HEK293 (cell line): ENCODE measurements at regions not wholly inside any gene's neighbourhood (a gene's known extent, or its start where the extent isn't known, plus 50 kb on each side); places are given as distances from the start of the nearest gene placed in this dataset.

ENCODE experiments used
- CTCF ChIA-PET: fragments of 350-600 bp; formaldehyde crosslinking; extraction: SDS; loops from one replicate; lab custom pipeline; 2021; ENCODE audit warnings: antibody characterized with exemption; lab: Yijun Ruan, JAX
- POLR2A ChIA-PET: fragments of 300-600 bp; formaldehyde crosslinking; extraction: SDS; loops from one replicate; lab custom pipeline; 2020; ENCODE audit warnings: antibody characterized with exemption, inconsistent platforms; lab: Yijun Ruan, JAX
- H3K27ac ChIP-seq: fragments of 200-500 bp; sonication (Bioruptor generic); 2 replicates; pipeline ENCODE4 v1.5.1; 2014; ENCODE audit warnings: low read depth, low read length, control low read depth, inconsistent platforms; ENCODE audit errors: extremely low read depth
- H3K36me3 ChIP-seq, 2 experiments: fragments of 200-500 bp in 1 of 2; sonication (Bioruptor generic) in 1 of 2; 1 replicate in 1 of 2; 2 replicates in 1 of 2; pipeline ENCODE4 v1.5.1; 2014 to 2017; ENCODE audit warnings: inconsistent platforms in 2 of 2, low read length in 2 of 2; ENCODE audit not compliant: control insufficient read depth in 2 of 2, insufficient read depth in 1 of 2
- H3K4me1 ChIP-seq: fragments of 200-500 bp; sonication (Bioruptor generic); 2 replicates; pipeline ENCODE4 v1.5.1; 2014; ENCODE audit warnings: mild to moderate bottlenecking, low read length, inconsistent platforms; ENCODE audit not compliant: control insufficient read depth, insufficient read depth
- H3K4me3 ChIP-seq: 2 replicates; pipeline ENCODE4 v1.5.1; 2011; ENCODE audit warnings: low read depth, mild to moderate bottlenecking, control low read depth, low read length, moderate library complexity
- H3K9me3 ChIP-seq: fragments of 200-500 bp; sonication (Bioruptor generic); 2 replicates; pipeline ENCODE4 v1.5.1; 2014; ENCODE audit warnings: low read depth, low read length, inconsistent platforms; ENCODE audit not compliant: control insufficient read depth, insufficient read depth
- BCL11A ChIP-seq: fragments of 450-650 bp; formaldehyde crosslinking; IDR thresholded peaks from 2 replicates; pipeline ENCODE4 v1.5.1; 2016; ENCODE audit warnings: low read depth, missing biosample characterization, missing genetic modification characterization
- GLI4 ChIP-seq: fragments of 450-650 bp; formaldehyde crosslinking; IDR thresholded peaks from 2 replicates; pipeline ENCODE4 v1.5.1; 2016; ENCODE audit warnings: missing biosample characterization, missing genetic modification characterization
- GLIS1 ChIP-seq: fragments of 450-650 bp; formaldehyde crosslinking; IDR thresholded peaks from 2 replicates; pipeline ENCODE4 v1.5.1; 2016; ENCODE audit warnings: missing biosample characterization, missing genetic modification characterization
- HOXA7 ChIP-seq: sonication (generic); formaldehyde crosslinking; IDR thresholded peaks from 2 replicates; pipeline ENCODE4 v1.8.1; 2022; ENCODE audit warnings: missing genetic modification reagents, borderline replicate concordance
- HOXD13 ChIP-seq: sonication (generic); formaldehyde crosslinking; IDR thresholded peaks from 2 replicates; pipeline ENCODE4 v1.8.0; 2022; ENCODE audit warnings: missing genetic modification reagents, borderline replicate concordance
- KLF17 ChIP-seq: fragments of 450-650 bp; formaldehyde crosslinking; IDR thresholded peaks from 2 replicates; pipeline ENCODE4 v1.5.1; 2016; ENCODE audit warnings: missing biosample characterization, missing genetic modification characterization
- MEIS1 ChIP-seq: sonication (generic); formaldehyde crosslinking; IDR thresholded peaks from 2 replicates; pipeline ENCODE4 v1.8.1; 2022; ENCODE audit warnings: missing genetic modification reagents, mild to moderate bottlenecking, borderline replicate concordance
- MYNN ChIP-seq: fragments of 450-650 bp; formaldehyde crosslinking; IDR thresholded peaks from 2 replicates; pipeline ENCODE4 v1.5.1; 2016; ENCODE audit warnings: missing biosample characterization, missing genetic modification characterization, borderline replicate concordance
- MZF1 ChIP-seq: fragments of 450-650 bp; formaldehyde crosslinking; IDR thresholded peaks from 2 replicates; pipeline ENCODE4 v1.5.1; 2017; ENCODE audit warnings: missing biosample characterization, missing genetic modification characterization, borderline replicate concordance
- SALL2 ChIP-seq: fragments of 450-650 bp; formaldehyde crosslinking; IDR thresholded peaks from 2 replicates; pipeline ENCODE4 v1.5.0; 2017; ENCODE audit warnings: missing biosample characterization, mild to moderate bottlenecking, missing genetic modification characterization, borderline replicate concordance
- SCRT1 ChIP-seq: fragments of 450-650 bp; formaldehyde crosslinking; IDR thresholded peaks from 2 replicates; pipeline ENCODE4 v1.5.1; 2016; ENCODE audit warnings: missing biosample characterization, missing genetic modification characterization, borderline replicate concordance
- ZBTB11 ChIP-seq: fragments of 450-650 bp; formaldehyde crosslinking; conservative IDR thresholded peaks from 2 replicates; pipeline ENCODE4 v1.5.1; 2016; ENCODE audit warnings: low read depth, missing biosample characterization, missing genetic modification characterization
- ZBTB21 ChIP-seq: fragments of 450-650 bp; formaldehyde crosslinking; IDR thresholded peaks from 2 replicates; pipeline ENCODE4 v1.5.1; 2017; ENCODE audit warnings: missing biosample characterization, missing genetic modification characterization
- ZBTB26 ChIP-seq: fragments of 450-650 bp; formaldehyde crosslinking; optimal IDR thresholded peaks from 2 replicates; pipeline ENCODE3; 2016; ENCODE audit warnings: missing biosample characterization, mild to moderate bottlenecking, missing genetic modification characterization
- ZBTB8A ChIP-seq: fragments of 450-650 bp; formaldehyde crosslinking; IDR thresholded peaks from 2 replicates; pipeline ENCODE4 v1.5.1; 2016; ENCODE audit warnings: missing biosample characterization, missing genetic modification characterization
- ZFP41 ChIP-seq: fragments of 450-650 bp; formaldehyde crosslinking; IDR thresholded peaks from 2 replicates; pipeline ENCODE4 v1.5.1; 2016; ENCODE audit warnings: missing biosample characterization, missing genetic modification characterization, borderline replicate concordance
- ZFP69B ChIP-seq: fragments of 450-650 bp; formaldehyde crosslinking; IDR thresholded peaks from 2 replicates; pipeline ENCODE4 v1.5.1; 2016; ENCODE audit warnings: missing biosample characterization, missing genetic modification characterization
- ZNF114 ChIP-seq: fragments of 450-650 bp; formaldehyde crosslinking; IDR thresholded peaks from 2 replicates; pipeline ENCODE4 v1.5.0; 2017; ENCODE audit warnings: missing biosample characterization, missing genetic modification characterization
- ZNF132 ChIP-seq: fragments of 450-650 bp; formaldehyde crosslinking; IDR thresholded peaks from 2 replicates; pipeline ENCODE4 v1.5.1; 2017; ENCODE audit warnings: missing biosample characterization, missing genetic modification characterization, borderline replicate concordance
- ZNF138 ChIP-seq: fragments of 450-650 bp; formaldehyde crosslinking; IDR thresholded peaks from 2 replicates; pipeline ENCODE4 v1.5.1; 2016; ENCODE audit warnings: missing biosample characterization, missing genetic modification characterization, borderline replicate concordance
- ZNF19 ChIP-seq: fragments of 450-650 bp; formaldehyde crosslinking; IDR thresholded peaks from 2 replicates; pipeline ENCODE4; 2016; ENCODE audit warnings: missing biosample characterization, missing genetic modification characterization, low read depth
- ZNF221 ChIP-seq: fragments of 450-650 bp; formaldehyde crosslinking; IDR thresholded peaks from 2 replicates; pipeline ENCODE4 v1.5.1; 2017; ENCODE audit warnings: missing biosample characterization, missing genetic modification characterization, borderline replicate concordance
- ZNF302 ChIP-seq: fragments of 450-650 bp; formaldehyde crosslinking; IDR thresholded peaks from 2 replicates; pipeline ENCODE4 v1.5.1; 2016; ENCODE audit warnings: missing biosample characterization, missing genetic modification characterization, low read depth
- ZNF473 ChIP-seq: fragments of 450-650 bp; formaldehyde crosslinking; IDR thresholded peaks from 2 replicates; pipeline ENCODE4 v1.5.1; 2017; ENCODE audit warnings: missing biosample characterization, missing genetic modification characterization
- ZNF510 ChIP-seq: fragments of 450-650 bp; formaldehyde crosslinking; IDR thresholded peaks from 2 replicates; pipeline ENCODE4 v1.5.1; 2018; ENCODE audit warnings: mild to moderate bottlenecking, missing genetic modification characterization, missing biosample characterization; ENCODE audit not compliant: insufficient replicate concordance
- ZNF514 ChIP-seq: fragments of 450-650 bp; formaldehyde crosslinking; IDR thresholded peaks from 2 replicates; pipeline ENCODE4 v1.5.1; 2016; ENCODE audit warnings: missing biosample characterization, missing genetic modification characterization
- ZNF555 ChIP-seq: fragments of 450-650 bp; formaldehyde crosslinking; conservative IDR thresholded peaks from 2 replicates; pipeline ENCODE4 v1.5.1; 2017; ENCODE audit warnings: missing biosample characterization, mild to moderate bottlenecking, missing genetic modification characterization, inconsistent platforms
- ZNF580 ChIP-seq: fragments of 450-650 bp; formaldehyde crosslinking; IDR thresholded peaks from 2 replicates; pipeline ENCODE4 v1.5.1; 2016; ENCODE audit warnings: missing biosample characterization, missing genetic modification characterization
- ZNF639 ChIP-seq: fragments of 450-650 bp; formaldehyde crosslinking; IDR thresholded peaks from 2 replicates; pipeline ENCODE4 v1.5.1; 2016; ENCODE audit warnings: missing biosample characterization, missing genetic modification characterization
- ZNF664 ChIP-seq: fragments of 450-650 bp; formaldehyde crosslinking; IDR thresholded peaks from 2 replicates; pipeline ENCODE4 v1.5.1; 2016; ENCODE audit warnings: missing biosample characterization, missing genetic modification characterization
- ZNF843 ChIP-seq: fragments of 450-650 bp; formaldehyde crosslinking; IDR thresholded peaks from 2 replicates; pipeline ENCODE4 v1.5.1; 2016; ENCODE audit warnings: missing biosample characterization, missing genetic modification characterization

GRCh38 chr6:98020222-98020621, 737.2 kb upstream of the MMS22L start (continued):
- TF ChIP-seq ZNF514 (tag by site-specific recombination), result no peak
- TF ChIP-seq MEIS1 (CRISPR knock-in tag), result no peak
- TF ChIP-seq ZNF302 (tag by site-specific recombination), result no peak

GRCh38 chr6:98024359-98024758, 741.3 kb upstream of the MMS22L start:
- Histone ChIP-seq H3K9me3 (no peaks in the 10 kb centered on the region), H3K27ac (no peak overlapping the region), H3K4me1 (no peaks in the 10 kb centered on the region), H3K4me3 (no peak overlapping the region), H3K36me3 (no peaks in the 10 kb centered on the region)
- POLR2A ChIA-PET, result no interaction called here
- TF ChIP-seq ZNF473 (no peak), SCRT1 (no peak), ZNF580 (tag by site-specific recombination) (no peak), ZBTB21 (tag by site-specific recombination) (no peak), ZBTB11 (tag by site-specific recombination) (no peak), ZNF510 (no peak), ZNF132 (tag by site-specific recombination) (no peak), ZNF19 (no peak), ZFP69B (no peak), HOXD13 (CRISPR knock-in tag) (no peak), ZBTB8A (no peak), ZBTB26 (no peak), ZFP41 (tag by site-specific recombination) (no peak), ZNF843 (tag by site-specific recombination) (no peak), HOXA7 (CRISPR knock-in tag) (no peak), ZNF664 (no peak), KLF17 (tag by site-specific recombination) (no peak), ZNF221 (tag by site-specific recombination) (no peak)
- CTCF ChIA-PET, result no interaction called here

GRCh38 chr6:98027898-98028297, 744.9 kb upstream of the MMS22L start:
- POLR2A ChIA-PET, result no interaction called here
- TF ChIP-seq MYNN (no peak), ZNF114 (no peak), SALL2 (tag by site-specific recombination) (no peak), ZNF639 (no peak), ZNF555 (no peak), BCL11A (no peak), GLIS1 (tag by site-specific recombination) (no peak), GLI4 (tag by site-specific recombination) (no peak), ZNF138 (tag by site-specific recombination) (no peak), MZF1 (no peak)
- H3K9me3 ChIP-seq, result no peaks in the 10 kb centered on the region
- H3K27ac ChIP-seq, result no peak overlapping the region
- H3K36me3 ChIP-seq, result no peaks in the 10 kb centered on the region
- no peak overlapping the region for H3K4me3 ChIP-seq
- H3K4me1 ChIP-seq, result no peaks in the 10 kb centered on the region
- CTCF ChIA-PET, result no interaction called here
